Right cardiac atrium (tissue), 5 donors: ENCODE measurements at regions not wholly inside any gene's neighbourhood (a gene's known extent, or its start where the extent isn't known, plus 50 kb on each side); places are given as distances from the start of the nearest gene placed in this dataset.
A peak's percentile ranks its signal among the peaks of the same experiment; 100 is the strongest.

Experiments
- ATAC-seq, 2 donors: fragments of 200-7000 bp; cut with Tn5 transposase; one replicate each; pipeline versions ENCODE4 v1.8.0 to v1.9.1; 2020; ENCODE audit warnings: moderate library complexity in 2 of 2, mild to moderate bottlenecking in 1 of 2
- DNase-seq, 3 donors: peaks; one replicate each; pipeline ENCODE4 v3.0.0-alpha.2; 2020
- H3K27ac ChIP-seq: one replicate; pipeline ENCODE4 v1.5.1; 2013; ENCODE audit warnings: mild to moderate bottlenecking, low read length, control low read depth, moderate library complexity
- H3K27me3 ChIP-seq: one replicate; pipeline ENCODE4 v1.6.1; 2013; ENCODE audit not compliant: control insufficient read depth, insufficient read depth
- H3K4me1 ChIP-seq: one replicate; pipeline ENCODE4 v1.6.1; 2013; ENCODE audit warnings: low read length; ENCODE audit not compliant: control insufficient read depth, insufficient read depth
- H3K4me3 ChIP-seq: one replicate; pipeline ENCODE4 v1.5.1; 2013; ENCODE audit warnings: low read length, control low read depth
- H3K9me3 ChIP-seq: one replicate; pipeline ENCODE4 v1.6.1; 2013; ENCODE audit warnings: low read length; ENCODE audit not compliant: control insufficient read depth
- WGBS: extraction: QIAGEN DNeasy Blood & Tissue Kit; methylation state at CpG from one replicate; pipeline ENCODE4 v1.1.7; 2013; 5-methylcytosine and 5-hydroxymethylcytosine counted together
- intact Hi-C, 4 donors: fragments of 100-400 bp; cut with DNase I; formaldehyde crosslinking; loops; one replicate each; pipeline versions ENCODE4 v1.11.0 to v1.14.0; 2022 to 2023
- donor health status: healthy with polysubstance abuse.
- donor health status: DM: no; HTN: yes; CAD: no.
- donor health status: DM: no; HTN: no; CAD: no.
- donor health status: DM: no; HTN: yes; CAD: no; lungs with severe emphysema.
- donor health status: DM: yes; HTN: yes; CAD: no.

GRCh38 chr2:64289251-64289650, 145.0 kb upstream of the PELI1 start:
- Histone ChIP-seq H3K4me1 (no peaks in the 10 kb centered on the region), H3K9me3 (no peaks in the 10 kb centered on the region), H3K4me3 (no peak overlapping the region), H3K27ac (no peak overlapping the region), H3K27me3 (no peaks in the 10 kb centered on the region)
- ATAC-seq = no peak
- WGBS = 68% methylated on average over 5 of the region's 5 CpGs
- intact Hi-C loops = no loop called here
- DNase-seq = no peak

- H3K9me3 ChIP-seq = no peaks in the 10 kb centered on the region
- no peak overlapping the region for H3K27ac ChIP-seq
- ATAC-seq = no peak
- no peaks in the 10 kb centered on the region for H3K27me3 ChIP-seq
- intact Hi-C loops = loop anchor here in 1 of 4 donors (10.0 kb wide), 1 partner anchor 135 kb away; no protein-coding TSS in a partner anchor
- no peak overlapping the region for H3K4me3 ChIP-seq
- H3K4me1 ChIP-seq = no peaks in the 10 kb centered on the region
- no peak for DNase-seq
- 82% methylated on average over 1 of the region's 1 CpG for WGBS
Observed at GRCh38 chr2:64289737-64290136, 145.5 kb upstream of the PELI1 start.

- H3K9me3 ChIP-seq = no peaks in the 10 kb centered on the region
- no peaks in the 10 kb centered on the region for H3K27me3 ChIP-seq
- 96% methylated on average over 1 of the region's 1 CpG for WGBS
- no peak overlapping the region for H3K27ac ChIP-seq
- DNase-seq (peak in 1 of 3 donors; percentile 36), ATAC-seq (peak in 1 of 2 donors; percentile 81)
- intact Hi-C loops = loop anchor here in 1 of 4 donors (10.0 kb wide), 1 partner anchor 136 kb away; no protein-coding TSS in a partner anchor
- no peak overlapping the region for H3K4me3 ChIP-seq
- no peaks in the 10 kb centered on the region for H3K4me1 ChIP-seq
Observed at GRCh38 chr2:64291181-64291580, 147.0 kb upstream of the PELI1 start.

- no peak for ATAC-seq
- WGBS = 74% methylated on average over 5 of the region's 5 CpGs
- peaks cover 3% of the 10 kb centered on the region for H3K27me3 ChIP-seq
- H3K4me3 ChIP-seq = no peak overlapping the region
- no peak overlapping the region for H3K27ac ChIP-seq
- intact Hi-C loops = loop anchor here in 1 of 4 donors (10.0 kb wide), 1 partner anchor 141 kb away; no protein-coding TSS in a partner anchor
- H3K4me1 ChIP-seq = no peaks in the 10 kb centered on the region
- no peaks in the 10 kb centered on the region for H3K9me3 ChIP-seq
- no peak for DNase-seq
Observed at GRCh38 chr2:64295326-64296139, 151.3 kb upstream of the PELI1 start.

GRCh38 chr2:64296140-64296480, 151.9 kb upstream of the PELI1 start:
- DNase-seq (no peak), ATAC-seq (no peak)
- intact Hi-C loops = loop anchor here in 1 of 4 donors (10.0 kb wide), 1 partner anchor 141 kb away; no protein-coding TSS in a partner anchor
- no peak overlapping the region for H3K27ac ChIP-seq
- no peak overlapping the region for H3K4me3 ChIP-seq
- H3K4me1 ChIP-seq = no peaks in the 10 kb centered on the region
- no peaks in the 10 kb centered on the region for H3K9me3 ChIP-seq
- peaks cover 3% of the 10 kb centered on the region for H3K27me3 ChIP-seq
- WGBS = 44% methylated on average over 4 of the region's 4 CpGs

GRCh38 chr2:64296695-64297346, 152.6 kb upstream of the PELI1 start:
- Histone ChIP-seq H3K4me3 (no peak overlapping the region), H3K9me3 (no peaks in the 10 kb centered on the region), H3K27ac (no peak overlapping the region), H3K4me1 (no peaks in the 10 kb centered on the region), H3K27me3 (peaks cover 3% of the 10 kb centered on the region)
- ATAC-seq (no peak), DNase-seq (no peak)
- WGBS = 87% methylated on average over 8 of the region's 8 CpGs
- intact Hi-C loops = loop anchor here in 1 of 4 donors (10.0 kb wide), 1 partner anchor 142 kb away; no protein-coding TSS in a partner anchor

- WGBS = 81% methylated on average over 2 of the region's 2 CpGs
- no peaks in the 10 kb centered on the region for H3K9me3 ChIP-seq
- no peaks in the 10 kb centered on the region for H3K4me1 ChIP-seq
- no peak overlapping the region for H3K27ac ChIP-seq
- DNase-seq (no peak), ATAC-seq (no peak)
- H3K27me3 ChIP-seq = peaks cover 3% of the 10 kb centered on the region
- intact Hi-C loops = loop anchor here in 1 of 4 donors (10.0 kb wide), 1 partner anchor 143 kb away; no protein-coding TSS in a partner anchor
- no peak overlapping the region for H3K4me3 ChIP-seq
Observed at GRCh38 chr2:64298161-64298560, 153.9 kb upstream of the PELI1 start.

- ATAC-seq (no peak), DNase-seq (no peak)
- H3K4me1 ChIP-seq = no peaks in the 10 kb centered on the region
- H3K27me3 ChIP-seq = peaks cover 3% of the 10 kb centered on the region
- WGBS = 97% methylated on average over 3 of the region's 3 CpGs
- H3K9me3 ChIP-seq = no peaks in the 10 kb centered on the region
- H3K27ac ChIP-seq = no peak overlapping the region
- no peak overlapping the region for H3K4me3 ChIP-seq
- intact Hi-C loops = no loop called here
Observed at GRCh38 chr2:64300066-64300465, 153.9 kb upstream of the LGALSL start.

GRCh38 chr2:64303250-64303649, 150.7 kb upstream of the LGALSL start:
- H3K4me3 ChIP-seq = no peak overlapping the region
- intact Hi-C loops = no loop called here
- H3K9me3 ChIP-seq = no peaks in the 10 kb centered on the region
- WGBS = 89% methylated on average over 5 of the region's 5 CpGs
- DNase-seq (no peak), ATAC-seq (no peak)
- H3K4me1 ChIP-seq = no peaks in the 10 kb centered on the region
- H3K27ac ChIP-seq = no peak overlapping the region
- H3K27me3 ChIP-seq = peaks cover under 1% of the 10 kb centered on the region

GRCh38 chr2:64307421-64307820, 146.5 kb upstream of the LGALSL start:
- no peaks in the 10 kb centered on the region for H3K9me3 ChIP-seq
- no peak overlapping the region for H3K27ac ChIP-seq
- DNase-seq (no peak), ATAC-seq (no peak)
- H3K27me3 ChIP-seq = no peaks in the 10 kb centered on the region
- intact Hi-C loops = no loop called here
- WGBS = 75% methylated on average over 5 of the region's 5 CpGs
- no peak overlapping the region for H3K4me3 ChIP-seq
- H3K4me1 ChIP-seq = no peaks in the 10 kb centered on the region
